ENCODE measurements at regions not wholly inside any gene's neighbourhood (a gene's known extent, or its start where the extent isn't known, plus 50 kb on each side); places are given as distances from the start of the nearest gene placed in this dataset.

DNA sequence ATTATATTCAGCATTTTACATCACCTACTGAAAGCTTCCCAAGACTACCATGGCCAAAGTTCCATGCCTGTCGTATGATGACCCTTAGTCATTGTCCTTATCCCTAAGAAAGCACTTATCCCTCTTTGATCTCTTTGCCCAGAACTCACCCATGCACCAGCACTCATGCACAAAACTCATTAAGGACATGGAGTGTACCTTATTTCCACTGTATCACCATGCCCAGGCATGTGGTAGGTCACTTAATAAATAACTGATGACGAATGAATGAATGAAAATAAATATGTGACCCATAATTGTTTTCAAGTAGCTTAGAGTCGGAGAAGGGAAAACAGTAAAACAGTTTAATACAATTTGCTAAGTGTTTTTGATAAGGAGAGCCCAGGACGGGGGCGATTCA lies 220.1 kb downstream of the IKZF2 start:
- TF ChIP-seq ATF7 (IDR thresholded peaks at IDR 0.05): no peak
- TF ChIP-seq, protein P1, sequence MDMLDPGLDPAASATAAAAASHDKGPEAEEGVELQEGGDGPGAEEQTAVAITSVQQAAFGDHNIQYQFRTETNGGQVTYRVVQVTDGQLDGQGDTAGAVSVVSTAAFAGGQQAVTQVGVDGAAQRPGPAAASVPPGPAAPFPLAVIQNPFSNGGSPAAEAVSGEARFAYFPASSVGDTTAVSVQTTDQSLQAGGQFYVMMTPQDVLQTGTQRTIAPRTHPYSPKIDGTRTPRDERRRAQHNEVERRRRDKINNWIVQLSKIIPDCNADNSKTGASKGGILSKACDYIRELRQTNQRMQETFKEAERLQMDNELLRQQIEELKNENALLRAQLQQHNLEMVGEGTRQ (CRISPR knock-in tag; IDR thresholded peaks at IDR 0.05): no peak
- no peak for TF ChIP-seq PRMT5 (CRISPR knock-in tag; IDR thresholded peaks at IDR 0.05)
- no peak for TF ChIP-seq DDX20 (tag; IDR thresholded peaks at IDR 0.05; ENCODE audit: low read depth)
- no peak for TF ChIP-seq RAD21 (CRISPR knock-in tag; conservative IDR thresholded peaks at IDR 0.05 in 1 of 2, IDR thresholded peaks at IDR 0.05 in 1 of 2)
- no peak for TF ChIP-seq FOSL1 (tag; conservative IDR thresholded peaks at IDR 0.05)
- TF ChIP-seq, protein P2, sequence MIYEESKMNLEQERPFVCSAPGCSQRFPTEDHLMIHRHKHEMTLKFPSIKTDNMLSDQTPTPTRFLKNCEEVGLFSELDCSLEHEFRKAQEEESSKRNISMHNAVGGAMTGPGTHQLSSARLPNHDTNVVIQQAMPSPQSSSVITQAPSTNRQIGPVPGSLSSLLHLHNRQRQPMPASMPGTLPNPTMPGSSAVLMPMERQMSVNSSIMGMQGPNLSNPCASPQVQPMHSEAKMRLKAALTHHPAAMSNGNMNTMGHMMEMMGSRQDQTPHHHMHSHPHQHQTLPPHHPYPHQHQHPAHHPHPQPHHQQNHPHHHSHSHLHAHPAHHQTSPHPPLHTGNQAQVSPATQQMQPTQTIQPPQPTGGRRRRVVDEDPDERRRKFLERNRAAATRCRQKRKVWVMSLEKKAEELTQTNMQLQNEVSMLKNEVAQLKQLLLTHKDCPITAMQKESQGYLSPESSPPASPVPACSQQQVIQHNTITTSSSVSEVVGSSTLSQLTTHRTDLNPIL (CRISPR knock-in tag; IDR thresholded peaks at IDR 0.05): no peak
- TF ChIP-seq, protein P3, sequence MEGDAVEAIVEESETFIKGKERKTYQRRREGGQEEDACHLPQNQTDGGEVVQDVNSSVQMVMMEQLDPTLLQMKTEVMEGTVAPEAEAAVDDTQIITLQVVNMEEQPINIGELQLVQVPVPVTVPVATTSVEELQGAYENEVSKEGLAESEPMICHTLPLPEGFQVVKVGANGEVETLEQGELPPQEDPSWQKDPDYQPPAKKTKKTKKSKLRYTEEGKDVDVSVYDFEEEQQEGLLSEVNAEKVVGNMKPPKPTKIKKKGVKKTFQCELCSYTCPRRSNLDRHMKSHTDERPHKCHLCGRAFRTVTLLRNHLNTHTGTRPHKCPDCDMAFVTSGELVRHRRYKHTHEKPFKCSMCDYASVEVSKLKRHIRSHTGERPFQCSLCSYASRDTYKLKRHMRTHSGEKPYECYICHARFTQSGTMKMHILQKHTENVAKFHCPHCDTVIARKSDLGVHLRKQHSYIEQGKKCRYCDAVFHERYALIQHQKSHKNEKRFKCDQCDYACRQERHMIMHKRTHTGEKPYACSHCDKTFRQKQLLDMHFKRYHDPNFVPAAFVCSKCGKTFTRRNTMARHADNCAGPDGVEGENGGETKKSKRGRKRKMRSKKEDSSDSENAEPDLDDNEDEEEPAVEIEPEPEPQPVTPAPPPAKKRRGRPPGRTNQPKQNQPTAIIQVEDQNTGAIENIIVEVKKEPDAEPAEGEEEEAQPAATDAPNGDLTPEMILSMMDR (IDR thresholded peaks at IDR 0.05 in 2 of 3, conservative IDR thresholded peaks at IDR 0.05 in 1 of 3; ENCODE audit: insufficient read depth in 2 of 3, low read depth in 1 of 3, low read length in 3 of 3): no peak
- TF ChIP-seq HSF4 (CRISPR knock-in tag; IDR thresholded peaks at IDR 0.05; ENCODE audit: borderline replicate concordance): no peak
- TF ChIP-seq ZNF766 (CRISPR knock-in tag; conservative IDR thresholded peaks at IDR 0.05): no peak
- TF ChIP-seq, protein P4, sequence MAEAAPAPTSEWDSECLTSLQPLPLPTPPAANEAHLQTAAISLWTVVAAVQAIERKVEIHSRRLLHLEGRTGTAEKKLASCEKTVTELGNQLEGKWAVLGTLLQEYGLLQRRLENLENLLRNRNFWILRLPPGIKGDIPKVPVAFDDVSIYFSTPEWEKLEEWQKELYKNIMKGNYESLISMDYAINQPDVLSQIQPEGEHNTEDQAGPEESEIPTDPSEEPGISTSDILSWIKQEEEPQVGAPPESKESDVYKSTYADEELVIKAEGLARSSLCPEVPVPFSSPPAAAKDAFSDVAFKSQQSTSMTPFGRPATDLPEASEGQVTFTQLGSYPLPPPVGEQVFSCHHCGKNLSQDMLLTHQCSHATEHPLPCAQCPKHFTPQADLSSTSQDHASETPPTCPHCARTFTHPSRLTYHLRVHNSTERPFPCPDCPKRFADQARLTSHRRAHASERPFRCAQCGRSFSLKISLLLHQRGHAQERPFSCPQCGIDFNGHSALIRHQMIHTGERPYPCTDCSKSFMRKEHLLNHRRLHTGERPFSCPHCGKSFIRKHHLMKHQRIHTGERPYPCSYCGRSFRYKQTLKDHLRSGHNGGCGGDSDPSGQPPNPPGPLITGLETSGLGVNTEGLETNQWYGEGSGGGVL (CRISPR knock-in tag; IDR thresholded peaks at IDR 0.05): no peak
- no peak for TF ChIP-seq ARID2 (IDR thresholded peaks at IDR 0.05)

All from K562 (cell line).